Activated T-cell treated with anti-CD3 and anti-CD28 coated beads, Interleukin-2, amount 50 U/mL, for 48 hours (primary cell): ENCODE measurements at regions not wholly inside any gene's neighbourhood (a gene's known extent, or its start where the extent isn't known, plus 50 kb on each side); places are given as distances from the start of the nearest gene placed in this dataset.

ENCODE experiments used
- DNase-seq, 2 experiments: peaks; one replicate each; pipeline ENCODE4 v3.0.0-alpha.2; 2020

DNA sequence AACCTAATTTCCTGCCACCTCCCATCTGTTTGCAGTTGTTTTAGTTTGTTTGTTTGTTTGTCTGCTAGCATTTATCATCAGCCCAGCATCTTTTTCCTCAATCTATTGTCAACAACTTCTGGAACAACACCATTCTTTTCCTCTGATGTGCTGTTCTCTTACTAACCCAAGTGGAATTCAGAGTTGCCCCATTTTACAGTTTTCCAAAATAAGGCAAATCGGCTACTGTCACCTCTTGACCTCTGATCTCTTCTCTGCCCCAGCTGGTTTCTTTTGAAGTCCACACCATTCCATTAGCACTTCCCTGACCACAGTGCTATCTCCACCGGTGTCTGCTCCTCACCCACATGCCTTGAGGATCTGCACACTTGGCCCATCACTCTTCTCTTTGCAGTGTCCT, 102.4 kb downstream of the EFNB2 start:
- no peak for DNase-seq

- DNase-seq = no peak
These were observed 102.8 kb downstream of the EFNB2 start for GRCh38 chr13:106432636-106433035.

GRCh38 chr13:106426909-106427308, 108.6 kb downstream of the EFNB2 start:
- DNase-seq = no peak

GRCh38 chr13:106425661-106426060, 109.8 kb downstream of the EFNB2 start:
- no peak for DNase-seq

- no peak for DNase-seq
These were observed 110.7 kb downstream of the EFNB2 start for GRCh38 chr13:106424805-106425204.

DNA sequence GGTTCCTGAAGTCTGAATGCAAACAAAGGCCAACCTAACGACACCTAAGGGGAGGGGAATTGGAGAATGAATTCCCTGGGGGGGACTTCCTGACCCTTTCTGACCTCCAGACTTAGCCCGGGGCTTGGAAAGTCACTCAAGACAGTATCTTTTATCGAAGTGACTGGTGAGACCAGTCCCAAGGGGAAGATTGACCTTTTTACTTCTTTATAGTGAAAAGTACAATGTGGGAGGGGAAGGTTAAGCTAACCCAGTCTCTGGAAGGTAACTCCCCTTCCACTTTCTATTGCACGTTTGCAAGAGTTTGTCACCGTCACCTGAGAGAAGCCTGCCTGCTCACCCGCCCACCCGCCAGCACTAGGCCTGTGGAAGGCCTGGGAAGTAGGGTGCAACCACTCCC, 111.9 kb downstream of the EFNB2 start:
- no peak for DNase-seq

DNA sequence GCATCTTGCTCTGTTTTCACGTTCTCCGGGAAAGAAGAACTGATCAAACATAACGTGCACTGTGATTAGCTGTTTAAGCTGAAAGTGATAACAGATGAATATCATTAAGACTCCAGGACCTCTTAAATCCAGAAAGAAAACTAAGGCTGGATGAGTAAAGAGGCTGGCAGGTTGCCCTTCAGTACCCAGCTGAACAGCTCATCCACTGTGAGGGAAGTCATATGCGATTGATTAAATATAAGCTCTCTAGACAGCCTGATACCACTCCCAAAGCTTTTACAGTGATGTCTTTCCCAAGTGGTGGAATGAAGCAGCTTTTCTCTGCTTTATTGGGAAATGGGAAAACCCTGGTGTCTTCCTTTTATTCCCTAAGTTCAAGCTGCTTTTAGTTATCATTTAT, 116.9 kb downstream of the EFNB2 start:
- DNase-seq = no peak

DNA sequence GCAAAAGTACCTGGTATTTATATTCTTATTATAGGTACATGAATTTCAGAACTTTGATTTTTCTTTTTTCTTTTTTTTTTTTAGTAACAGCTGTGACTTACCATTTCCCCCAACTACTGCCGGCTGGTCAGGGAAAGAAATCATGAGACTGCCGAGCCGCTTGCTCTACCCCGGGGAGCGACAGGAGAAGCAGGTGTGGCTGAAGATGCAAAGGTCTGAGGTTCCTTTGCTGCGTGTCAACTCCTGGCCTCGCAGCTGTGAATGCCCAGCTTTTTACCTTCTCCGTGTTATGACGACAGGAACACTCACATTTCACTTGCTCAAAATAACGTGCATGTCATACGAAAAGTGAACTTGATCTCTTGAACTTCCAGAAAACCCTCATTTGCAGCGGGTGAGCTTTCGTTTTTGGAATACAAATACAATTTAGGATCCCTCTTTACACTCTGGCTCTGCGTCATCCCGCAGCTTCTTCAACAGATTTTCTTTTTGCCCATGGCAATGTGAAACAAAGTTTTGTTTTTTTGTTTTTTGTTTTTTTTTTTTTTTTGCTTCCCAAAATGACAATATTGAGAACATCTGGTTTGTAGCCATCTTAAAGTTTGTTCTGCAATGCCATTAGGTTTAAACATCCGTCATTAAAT, 117.9 kb downstream of the EFNB2 start:
- DNase-seq = no peak

DNA sequence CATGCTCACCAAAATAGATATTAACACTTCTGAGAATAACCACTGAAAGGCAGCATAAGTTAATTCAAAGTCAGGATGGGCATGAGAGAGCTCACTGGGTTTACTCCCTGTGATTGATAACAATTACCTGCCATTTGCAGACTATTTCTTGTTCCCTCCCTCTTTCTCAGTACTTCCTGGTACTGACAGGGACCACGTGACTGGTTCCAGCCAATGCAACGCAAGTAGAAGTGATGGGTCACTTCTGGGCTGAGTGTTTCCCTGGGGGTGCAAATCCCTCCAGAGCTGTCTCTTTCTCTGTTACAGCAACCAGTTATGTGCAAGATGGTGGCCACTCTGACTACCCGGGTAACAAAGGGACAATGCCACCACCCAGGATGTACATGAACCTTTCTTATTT, 118.8 kb downstream of the EFNB2 start:
- no peak for DNase-seq

DNA sequence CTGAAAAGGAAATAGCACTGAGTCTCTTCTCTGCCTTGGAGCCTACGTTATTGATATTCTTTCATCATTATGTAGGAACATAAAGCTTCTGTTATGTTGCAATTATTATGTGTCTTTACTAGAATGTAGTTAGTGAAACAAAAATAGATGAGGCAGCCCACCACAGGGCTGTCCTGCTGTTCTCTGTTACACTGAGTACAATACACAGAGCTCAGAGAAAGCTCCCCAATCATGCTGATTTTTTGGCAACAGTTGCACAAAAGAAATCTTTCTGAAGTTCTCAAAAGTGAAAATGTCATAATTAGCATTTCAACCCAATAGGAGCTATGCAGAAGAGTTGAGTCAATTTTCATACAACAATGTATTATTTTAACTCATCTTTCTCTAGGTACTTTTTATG, 119.5 kb downstream of the EFNB2 start:
- DNase-seq = no peak

GRCh38 chr13:106415442-106415841, 120.0 kb downstream of the EFNB2 start:
- no peak for DNase-seq

DNA sequence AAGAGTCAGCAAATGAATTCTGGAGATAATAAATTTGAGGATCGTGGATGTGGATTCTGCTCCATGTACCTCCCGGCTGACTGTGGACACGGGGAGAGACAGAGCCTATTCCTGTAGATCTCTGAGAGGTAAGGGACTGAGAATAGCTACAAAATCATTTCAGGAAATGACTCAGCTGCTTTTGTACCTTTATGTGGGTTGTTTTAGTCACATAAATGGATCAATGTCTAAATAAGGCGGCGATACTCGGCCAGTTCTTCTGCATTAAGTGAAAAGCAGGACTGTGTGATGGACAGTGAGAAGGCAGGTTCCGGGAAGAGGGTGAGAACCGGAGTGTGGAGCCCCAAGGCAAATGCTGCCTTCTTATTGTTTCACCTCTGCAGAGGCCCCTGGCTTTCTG, 128.1 kb downstream of the EFNB2 start:
- DNase-seq = no peak

DNA sequence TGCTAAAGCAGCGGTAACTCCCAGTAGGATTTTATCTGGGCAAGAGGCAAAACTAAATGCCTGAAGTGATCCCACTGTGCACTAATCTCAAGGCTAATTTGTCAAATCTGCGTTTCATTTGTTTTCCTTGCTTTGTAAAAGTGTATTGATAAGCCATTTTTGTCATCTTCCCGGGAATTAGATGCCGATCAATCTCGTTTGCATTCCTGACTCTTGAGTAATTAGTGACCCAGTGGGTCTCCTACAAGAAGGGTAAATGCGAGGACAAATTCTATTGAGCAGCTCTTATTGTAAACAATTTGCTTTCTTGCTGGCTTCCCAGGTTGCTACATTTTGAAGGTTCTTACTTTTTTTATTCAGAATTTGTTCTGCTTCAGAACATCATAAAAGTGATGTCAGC, 129.7 kb downstream of the EFNB2 start:
- no peak for DNase-seq

DNA sequence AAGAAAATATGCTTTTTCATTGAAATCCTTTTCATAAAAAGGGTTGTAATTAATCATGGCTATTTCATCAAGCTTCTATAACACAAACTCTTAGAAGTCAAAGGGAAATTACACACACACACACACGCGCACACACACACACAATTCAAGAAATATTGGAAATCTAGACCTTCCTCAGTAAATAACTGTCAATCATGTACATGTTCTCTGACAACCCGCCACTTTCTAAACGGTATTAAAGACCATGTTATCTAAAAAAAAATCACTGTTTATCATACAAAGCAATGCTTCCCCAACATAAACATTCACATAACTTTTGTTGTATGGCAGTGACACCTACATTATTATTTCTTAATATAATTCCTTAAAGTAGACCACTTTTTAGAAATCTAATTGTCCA, 132.2 kb downstream of the EFNB2 start:
- no peak for DNase-seq

DNA sequence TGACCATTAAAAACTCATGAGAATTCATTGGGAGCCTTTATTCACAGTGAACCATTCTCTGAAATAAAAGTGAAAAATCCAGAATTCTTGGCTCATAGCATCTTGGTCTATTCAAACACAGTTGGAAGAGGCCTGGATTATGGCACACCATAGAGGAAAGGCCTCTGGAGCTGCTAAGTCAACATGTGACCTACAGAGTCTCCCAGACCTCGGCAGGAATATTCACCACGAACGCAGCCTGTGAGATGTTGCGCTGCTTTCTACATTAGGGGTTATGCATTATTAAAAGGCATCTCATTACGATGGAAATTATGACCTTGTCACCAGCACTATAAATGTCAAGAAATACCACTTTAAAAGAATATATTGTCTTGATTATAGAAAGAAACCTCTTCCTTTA, 132.6 kb downstream of the EFNB2 start:
- no peak for DNase-seq

DNA sequence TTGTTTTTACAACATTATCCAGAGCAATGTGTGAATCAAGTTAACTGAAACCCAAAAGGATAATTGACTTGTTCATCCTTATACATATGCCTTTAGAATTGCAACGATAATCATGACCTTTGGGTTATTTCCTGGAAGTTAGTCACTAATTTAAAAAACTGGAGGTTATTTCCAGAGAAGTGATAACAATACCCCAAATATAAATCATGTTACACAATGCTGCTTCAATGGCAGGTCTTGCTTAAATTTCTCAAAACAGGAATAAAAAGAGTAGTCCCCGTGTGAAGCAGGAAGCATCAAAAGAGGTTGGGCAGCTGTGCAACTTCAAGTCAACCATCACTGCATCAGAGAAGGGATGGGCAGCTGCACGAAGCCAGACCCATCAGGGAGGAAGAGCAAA, 134.4 kb downstream of the EFNB2 start:
- no peak for DNase-seq

- DNase-seq = no peak
These were observed 135.2 kb downstream of the EFNB2 start for GRCh38 chr13:106400289-106400688.

- no peak for DNase-seq
These were observed 137.2 kb downstream of the EFNB2 start for GRCh38 chr13:106398289-106398688.

GRCh38 chr13:106393776-106394175, 141.7 kb downstream of the EFNB2 start:
- DNase-seq = no peak

DNA sequence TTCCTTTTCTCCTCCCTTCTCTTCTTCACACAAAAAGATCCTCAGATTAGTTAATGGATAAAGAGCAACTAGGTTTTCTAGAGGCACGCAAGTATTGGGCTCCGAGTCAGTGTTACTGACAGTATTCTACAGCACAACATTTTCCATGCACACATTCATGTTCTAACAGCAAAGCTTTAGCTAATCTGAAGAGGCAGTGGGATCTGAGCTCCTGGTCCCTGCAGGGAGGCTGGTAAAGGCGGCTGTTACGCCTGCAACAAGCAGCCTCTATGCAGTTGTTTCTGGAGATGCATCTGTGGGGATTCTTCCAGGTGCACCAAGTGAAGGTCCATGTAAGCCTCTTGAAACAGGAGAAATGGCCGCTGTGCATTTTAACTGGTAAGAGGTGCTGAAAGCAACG, 143.8 kb downstream of the EFNB2 start:
- DNase-seq = no peak

- no peak for DNase-seq
These were observed 144.2 kb downstream of the EFNB2 start for GRCh38 chr13:106391271-106391670.

GRCh38 chr13:106390367-106390766, 145.1 kb downstream of the EFNB2 start:
- no peak for DNase-seq

DNA sequence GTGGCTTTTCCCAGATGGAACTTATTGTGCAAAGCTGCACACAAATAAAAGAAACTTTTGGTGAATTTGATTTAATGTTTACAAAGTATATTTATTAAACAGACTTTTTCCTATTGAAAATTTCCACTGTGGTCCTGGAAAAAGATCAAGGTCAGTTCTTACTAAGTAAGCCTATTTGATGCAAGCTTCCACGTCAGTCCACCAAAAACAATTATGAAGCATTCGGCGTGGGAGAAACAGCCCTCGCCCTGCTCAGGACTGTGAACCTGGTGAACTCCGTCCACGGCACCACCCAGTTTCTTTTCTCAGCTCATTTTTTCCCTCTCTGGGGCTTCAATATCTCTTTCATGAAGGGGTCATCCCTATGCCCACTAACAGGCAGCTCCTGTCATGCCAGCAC, 149.8 kb downstream of the EFNB2 start:
- no peak for DNase-seq

- DNase-seq = no peak
These were observed 150.9 kb downstream of the EFNB2 start for GRCh38 chr13:106384516-106384915.

- no peak for DNase-seq
These were observed 151.7 kb downstream of the EFNB2 start for GRCh38 chr13:106383791-106384190.

- no peak for DNase-seq
These were observed 152.9 kb downstream of the EFNB2 start for GRCh38 chr13:106382534-106382933.
